AG10803 (cell line): ENCODE measurements at regions not wholly inside any gene's neighbourhood (a gene's known extent, or its start where the extent isn't known, plus 50 kb on each side); places are given as distances from the start of the nearest gene placed in this dataset.

Source experiments
- DNase-seq: peaks from one replicate; pipeline ENCODE4 v3.0.0; 2010; ENCODE audit warnings: low read depth
- H3K4me3 ChIP-seq: 2 replicates; pipeline ENCODE4 v1.5.1; 2011; ENCODE audit warnings: mild to moderate bottlenecking, low read length, control low read depth
- TF ChIP-seq, protein P1 (sequence below): conservative IDR thresholded peaks from 2 replicates; pipeline ENCODE4 v1.5.1; 2011; ENCODE audit warnings: mild to moderate bottlenecking, low read length, control low read depth, inconsistent platforms

DNA sequence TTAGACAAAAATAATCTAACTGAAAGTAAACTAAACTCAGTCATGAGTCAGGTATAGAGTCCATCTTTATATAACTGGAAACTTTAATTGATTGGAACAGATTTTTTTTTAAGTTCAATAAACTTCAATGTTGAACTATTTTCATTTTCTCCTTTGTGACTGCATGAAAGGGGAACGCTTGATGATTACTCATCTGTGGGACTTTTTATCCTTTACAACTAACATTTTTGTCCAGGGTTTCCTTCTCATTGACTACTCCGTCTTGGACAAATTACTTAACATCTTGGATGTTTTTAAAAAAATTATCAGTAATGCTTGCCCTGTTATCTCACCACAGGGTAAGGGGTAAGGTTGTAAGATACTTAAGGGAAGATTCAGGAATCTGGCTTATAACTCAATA lies 1658.4 kb downstream of the MAT2B start:
- H3K4me3 ChIP-seq: no peak overlapping the region
- TF ChIP-seq, protein P1, sequence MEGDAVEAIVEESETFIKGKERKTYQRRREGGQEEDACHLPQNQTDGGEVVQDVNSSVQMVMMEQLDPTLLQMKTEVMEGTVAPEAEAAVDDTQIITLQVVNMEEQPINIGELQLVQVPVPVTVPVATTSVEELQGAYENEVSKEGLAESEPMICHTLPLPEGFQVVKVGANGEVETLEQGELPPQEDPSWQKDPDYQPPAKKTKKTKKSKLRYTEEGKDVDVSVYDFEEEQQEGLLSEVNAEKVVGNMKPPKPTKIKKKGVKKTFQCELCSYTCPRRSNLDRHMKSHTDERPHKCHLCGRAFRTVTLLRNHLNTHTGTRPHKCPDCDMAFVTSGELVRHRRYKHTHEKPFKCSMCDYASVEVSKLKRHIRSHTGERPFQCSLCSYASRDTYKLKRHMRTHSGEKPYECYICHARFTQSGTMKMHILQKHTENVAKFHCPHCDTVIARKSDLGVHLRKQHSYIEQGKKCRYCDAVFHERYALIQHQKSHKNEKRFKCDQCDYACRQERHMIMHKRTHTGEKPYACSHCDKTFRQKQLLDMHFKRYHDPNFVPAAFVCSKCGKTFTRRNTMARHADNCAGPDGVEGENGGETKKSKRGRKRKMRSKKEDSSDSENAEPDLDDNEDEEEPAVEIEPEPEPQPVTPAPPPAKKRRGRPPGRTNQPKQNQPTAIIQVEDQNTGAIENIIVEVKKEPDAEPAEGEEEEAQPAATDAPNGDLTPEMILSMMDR: no peak
- DNase-seq: no peak

DNA sequence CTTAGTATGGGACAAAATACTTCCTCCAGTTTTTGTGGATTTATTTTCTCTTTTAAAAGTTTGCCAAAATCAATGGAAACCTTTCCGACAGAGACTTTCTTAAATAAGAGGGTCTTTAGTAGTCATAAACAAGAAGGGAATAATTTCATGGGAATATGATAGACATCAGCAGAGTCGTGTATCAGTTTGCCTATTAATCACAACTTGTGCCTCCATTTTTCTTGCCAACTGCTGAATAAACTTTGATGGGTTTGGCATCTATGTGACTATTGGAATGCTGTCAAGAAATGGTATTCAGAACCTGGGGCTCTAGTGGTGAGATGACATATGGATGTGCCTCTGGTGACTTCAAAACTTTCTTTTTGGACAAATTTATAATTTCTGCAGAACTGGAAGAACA lies 1668.2 kb downstream of the MAT2B start:
- no peak for DNase-seq
- TF ChIP-seq, protein P1: no peak
- H3K4me3 ChIP-seq: no peak overlapping the region

DNA sequence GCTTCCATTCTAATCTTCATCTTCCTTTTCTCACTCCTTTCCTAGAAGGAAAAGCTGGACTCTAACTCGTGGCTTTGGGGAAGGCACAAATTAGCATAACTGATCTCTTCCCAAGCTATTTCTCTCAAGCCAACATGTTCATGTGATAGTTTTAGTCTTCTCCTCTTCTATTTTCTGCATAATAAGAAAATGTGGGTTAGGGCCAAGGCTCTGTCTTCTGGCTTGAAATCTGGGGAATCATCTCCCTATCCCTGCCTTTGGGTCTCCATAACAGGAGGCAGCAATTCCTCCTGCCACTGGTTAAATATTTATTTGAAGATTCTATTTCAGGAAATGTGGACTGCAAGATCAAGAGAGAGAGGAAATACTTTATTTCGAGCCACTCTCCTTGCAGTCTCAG lies 1669.6 kb downstream of the MAT2B start:
- no peak overlapping the region for H3K4me3 ChIP-seq
- DNase-seq: no peak
- TF ChIP-seq, protein P1: no peak

DNA sequence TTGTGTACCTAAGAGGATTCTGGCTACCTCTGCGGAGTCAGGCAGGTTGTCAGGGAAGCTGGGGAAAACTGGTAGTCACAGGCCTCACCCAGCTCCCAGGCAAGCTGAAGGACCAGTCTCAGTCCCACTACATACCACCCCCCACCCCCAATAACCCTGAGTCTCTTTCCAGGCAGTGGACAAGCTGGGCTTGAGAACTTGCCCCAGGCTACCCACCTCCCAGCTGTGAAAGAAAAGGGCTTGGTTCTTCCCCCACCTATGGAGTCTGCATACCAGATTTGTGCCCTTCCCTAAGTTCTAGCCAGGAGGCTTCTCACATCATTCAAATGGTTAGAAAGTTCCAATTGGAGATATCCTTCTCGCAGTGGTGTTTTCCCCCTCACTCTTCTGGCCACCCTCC lies 1678.8 kb downstream of the MAT2B start:
- TF ChIP-seq, protein P1: no peak
- no peak overlapping the region for H3K4me3 ChIP-seq
- DNase-seq: no peak

DNA sequence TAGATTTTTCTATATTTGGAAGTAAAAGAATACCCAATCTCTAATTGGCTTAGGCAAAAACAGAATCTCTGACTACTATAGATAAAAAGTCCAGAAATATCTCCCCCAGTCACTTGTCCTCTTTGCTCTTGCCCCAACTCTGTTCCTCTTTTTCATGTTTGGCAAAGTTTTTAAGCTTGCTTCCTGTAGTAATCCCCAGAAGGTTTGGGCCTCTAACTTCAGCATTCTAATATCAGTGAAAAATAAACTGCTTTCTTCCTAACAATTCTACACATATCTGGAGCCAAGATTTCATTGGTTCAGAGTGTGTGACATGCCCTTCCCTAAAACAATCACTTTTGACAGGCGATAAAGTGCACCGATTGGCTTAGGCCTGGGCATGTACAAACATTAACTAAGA lies 1680.3 kb downstream of the MAT2B start:
- TF ChIP-seq, protein P1: no peak
- no peak for DNase-seq

DNA sequence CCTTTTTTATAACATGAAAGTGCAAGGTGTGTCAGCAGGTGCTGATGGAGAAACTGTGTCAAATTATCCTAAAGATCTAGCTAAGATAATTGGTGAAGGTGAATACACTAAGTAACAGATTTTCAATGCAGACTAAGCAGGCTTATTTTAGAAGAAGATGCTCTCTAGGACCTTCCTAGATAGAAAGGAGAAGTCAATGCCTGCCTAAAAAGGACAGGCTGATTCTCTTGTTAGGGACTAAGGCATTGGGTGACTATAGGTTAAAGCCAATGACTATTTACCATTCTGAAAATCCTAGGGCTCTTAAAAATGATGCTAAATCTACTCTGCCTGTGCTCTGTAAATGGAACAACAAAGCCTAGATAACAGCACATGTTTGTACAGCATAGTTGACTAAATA lies 1682.4 kb downstream of the MAT2B start:
- DNase-seq: no peak
- no peak overlapping the region for H3K4me3 ChIP-seq
- TF ChIP-seq, protein P1: no peak

More for the DNA sequence above, 1680.3 kb downstream of the MAT2B start:
- no peak overlapping the region for H3K4me3 ChIP-seq

DNA sequence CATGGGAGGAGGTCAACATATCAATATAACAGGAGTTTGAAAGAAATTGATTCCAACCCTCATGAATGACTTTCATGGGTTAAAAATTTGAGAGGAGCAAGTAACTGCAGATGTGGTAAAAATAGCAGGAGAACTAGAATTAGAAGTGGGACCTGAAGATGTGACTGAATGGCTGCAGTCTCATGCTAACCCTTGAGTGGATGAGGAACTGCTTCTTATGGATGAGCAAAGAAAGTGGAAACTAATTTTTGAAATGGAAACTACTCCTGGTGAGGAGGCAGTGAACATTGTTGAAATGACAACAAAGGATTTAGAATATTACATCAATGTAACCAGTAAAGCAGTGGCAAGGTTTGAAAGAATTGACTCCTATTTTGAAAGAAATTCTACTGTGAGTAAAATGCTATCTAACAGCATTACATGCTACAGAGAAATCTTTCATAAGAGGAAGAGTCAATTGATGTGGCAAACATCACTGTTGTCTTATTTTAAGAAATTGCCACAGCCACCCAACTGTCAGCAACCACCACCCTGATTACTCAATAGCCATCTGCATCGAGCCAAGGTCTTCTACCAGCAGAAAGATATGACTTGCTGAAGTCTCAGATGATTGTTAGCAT lies 1683.2 kb downstream of the MAT2B start:
- TF ChIP-seq, protein P1: no peak
- no peak for DNase-seq
- no peak overlapping the region for H3K4me3 ChIP-seq
